WERI-Rb-1 (cell line): ENCODE measurements at regions not wholly inside any gene's neighbourhood (a gene's known extent, or its start where the extent isn't known, plus 50 kb on each side); places are given as distances from the start of the nearest gene placed in this dataset.

Experiments
- DNase-seq: peaks from one replicate; pipeline ENCODE4 v3.0.0-alpha.2; 2020
- H3K27ac ChIP-seq: fragments of 250-450 bp; sonication (Bioruptor Pico); 2 replicates; pipeline ENCODE4 v1.5.1; 2020; ENCODE audit warnings: mild to moderate bottlenecking, moderate library complexity
- H3K27me3 ChIP-seq: fragments of 250-450 bp; sonication (Bioruptor Pico); 2 replicates; pipeline ENCODE4 v1.5.1; 2021; ENCODE audit warnings: mild to moderate bottlenecking, low read depth, moderate library complexity; ENCODE audit not compliant: insufficient read depth, severe bottlenecking
- H3K36me3 ChIP-seq: fragments of 250-450 bp; sonication (Bioruptor Pico); 2 replicates; pipeline ENCODE4 v1.5.1; 2020; ENCODE audit warnings: mild to moderate bottlenecking, moderate library complexity
- H3K4me3 ChIP-seq: 2 replicates; pipeline ENCODE4 v1.5.1; 2011; ENCODE audit warnings: low read depth, mild to moderate bottlenecking, control low read depth, low read length
- H3K9me3 ChIP-seq: fragments of 250-450 bp; sonication (Bioruptor Pico); 2 replicates; pipeline ENCODE4 v1.5.1; 2021; ENCODE audit warnings: mild to moderate bottlenecking, moderate library complexity; ENCODE audit not compliant: severe bottlenecking
- TF ChIP-seq, protein P1 (sequence below): IDR thresholded peaks from 2 replicates; pipeline ENCODE4 v1.5.1; 2011; ENCODE audit warnings: low read depth, mild to moderate bottlenecking, control low read depth, inconsistent platforms, low read length

DNA sequence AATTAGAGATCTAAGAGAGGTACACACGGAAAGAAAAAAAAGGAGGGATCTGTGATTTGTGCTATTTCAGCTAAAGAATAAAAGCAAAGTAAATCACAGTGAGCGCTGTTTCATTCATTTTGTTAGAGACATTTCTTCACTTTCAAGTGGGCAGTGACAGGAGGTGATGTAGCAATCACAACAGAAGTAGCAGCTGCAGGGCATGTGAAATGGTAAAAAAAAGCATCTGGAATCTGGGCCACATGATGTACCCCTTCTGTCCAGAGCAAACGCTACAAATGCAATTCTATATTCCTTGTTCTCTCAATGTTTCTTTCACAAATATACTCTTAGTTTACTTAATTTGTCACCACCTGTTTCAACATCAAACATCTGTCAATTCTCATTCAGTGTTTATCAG lies 786.5 kb downstream of the LRRIQ3 start:
- H3K4me3 ChIP-seq, result no peak overlapping the region
- no peak overlapping the region for H3K27ac ChIP-seq
- H3K9me3 ChIP-seq, result no peaks in the 10 kb centered on the region
- H3K36me3 ChIP-seq, result no peaks in the 10 kb centered on the region
- H3K27me3 ChIP-seq, result no peaks in the 10 kb centered on the region
- TF ChIP-seq, protein P1, sequence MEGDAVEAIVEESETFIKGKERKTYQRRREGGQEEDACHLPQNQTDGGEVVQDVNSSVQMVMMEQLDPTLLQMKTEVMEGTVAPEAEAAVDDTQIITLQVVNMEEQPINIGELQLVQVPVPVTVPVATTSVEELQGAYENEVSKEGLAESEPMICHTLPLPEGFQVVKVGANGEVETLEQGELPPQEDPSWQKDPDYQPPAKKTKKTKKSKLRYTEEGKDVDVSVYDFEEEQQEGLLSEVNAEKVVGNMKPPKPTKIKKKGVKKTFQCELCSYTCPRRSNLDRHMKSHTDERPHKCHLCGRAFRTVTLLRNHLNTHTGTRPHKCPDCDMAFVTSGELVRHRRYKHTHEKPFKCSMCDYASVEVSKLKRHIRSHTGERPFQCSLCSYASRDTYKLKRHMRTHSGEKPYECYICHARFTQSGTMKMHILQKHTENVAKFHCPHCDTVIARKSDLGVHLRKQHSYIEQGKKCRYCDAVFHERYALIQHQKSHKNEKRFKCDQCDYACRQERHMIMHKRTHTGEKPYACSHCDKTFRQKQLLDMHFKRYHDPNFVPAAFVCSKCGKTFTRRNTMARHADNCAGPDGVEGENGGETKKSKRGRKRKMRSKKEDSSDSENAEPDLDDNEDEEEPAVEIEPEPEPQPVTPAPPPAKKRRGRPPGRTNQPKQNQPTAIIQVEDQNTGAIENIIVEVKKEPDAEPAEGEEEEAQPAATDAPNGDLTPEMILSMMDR, result no peak
- DNase-seq, result no peak

DNA sequence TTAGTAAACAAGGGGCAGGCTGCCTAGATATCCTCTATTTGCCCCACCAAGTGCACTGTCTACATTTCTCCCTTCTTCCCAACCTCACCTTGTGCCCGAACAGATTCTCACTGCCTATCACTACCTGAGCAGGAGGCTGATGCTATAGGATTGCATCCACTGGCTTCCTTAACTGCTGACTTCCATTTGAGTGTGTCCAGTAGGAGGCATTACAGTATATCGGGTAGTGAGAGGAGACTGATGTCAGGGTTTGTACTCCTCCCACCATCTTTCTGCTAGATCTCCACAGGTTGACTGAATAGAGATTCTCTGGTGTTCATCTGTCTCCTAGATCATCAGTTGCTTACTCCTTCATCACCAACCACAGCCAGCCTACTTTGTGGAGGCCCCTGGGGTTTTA lies 796.3 kb downstream of the LRRIQ3 start:
- Histone ChIP-seq H3K36me3 (no peaks in the 10 kb centered on the region), H3K27ac (no peak overlapping the region), H3K27me3 (no peaks in the 10 kb centered on the region), H3K9me3 (no peaks in the 10 kb centered on the region), H3K4me3 (no peak overlapping the region)
- TF ChIP-seq, protein P1, result no peak
- no peak for DNase-seq

DNA sequence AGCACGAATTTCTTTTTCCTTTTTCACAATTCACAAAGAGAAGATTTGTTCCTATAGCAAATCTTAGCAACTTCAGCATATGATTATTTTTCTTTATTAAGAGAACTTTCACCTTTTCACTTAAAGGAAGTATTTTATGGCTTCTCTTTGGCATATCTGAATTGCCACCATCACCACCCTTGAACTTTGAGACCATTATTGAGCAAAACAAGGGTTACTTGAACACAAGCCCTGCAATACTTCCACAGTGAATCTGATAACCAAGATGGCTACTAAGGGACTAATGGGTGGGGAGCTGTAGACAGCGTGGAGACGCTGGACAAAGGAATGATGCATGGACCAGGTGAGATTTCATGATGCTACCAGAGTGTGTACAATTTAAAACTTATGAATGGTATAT lies 815.0 kb downstream of the LRRIQ3 start:
- Histone ChIP-seq H3K36me3 (no peaks in the 10 kb centered on the region), H3K4me3 (no peak overlapping the region), H3K27me3 (no peaks in the 10 kb centered on the region), H3K27ac (no peak overlapping the region), H3K9me3 (no peaks in the 10 kb centered on the region)
- DNase-seq, result no peak
- TF ChIP-seq, protein P1, result no peak

DNA sequence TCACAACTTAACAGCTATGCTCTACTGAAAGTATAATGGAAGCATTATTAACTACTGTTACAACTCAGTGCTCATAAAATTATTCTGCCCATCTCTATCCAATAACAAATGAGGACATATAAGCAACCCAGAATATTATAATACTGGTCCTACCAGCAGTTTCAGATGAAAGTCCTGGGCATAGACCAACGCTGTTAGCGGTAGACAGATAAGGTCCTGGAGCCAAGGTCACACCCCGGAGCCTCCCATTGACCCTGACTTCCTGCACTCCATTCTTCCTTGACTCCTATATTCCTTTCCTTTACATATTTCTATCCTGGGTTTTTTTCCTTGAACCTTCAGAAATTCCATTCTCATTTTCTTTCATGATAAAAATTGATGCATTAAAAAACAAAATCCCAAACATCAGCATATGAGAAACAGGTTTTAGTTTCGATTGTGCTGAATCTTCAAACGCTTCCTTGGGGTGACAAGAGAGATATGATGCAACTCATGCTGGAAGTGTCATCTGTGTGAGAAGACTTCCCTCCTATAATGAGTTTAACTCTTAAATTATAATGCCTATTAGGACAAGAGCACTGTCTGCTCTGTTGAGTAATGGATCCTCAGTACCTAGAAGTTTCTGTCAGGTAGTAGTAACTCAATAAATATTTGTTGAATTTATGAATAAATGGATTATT lies 831.1 kb downstream of the LRRIQ3 start:
- Histone ChIP-seq H3K36me3 (no peaks in the 10 kb centered on the region), H3K9me3 (no peaks in the 10 kb centered on the region), H3K27ac (no peak overlapping the region), H3K4me3 (no peak overlapping the region), H3K27me3 (no peaks in the 10 kb centered on the region)
- DNase-seq, result no peak
- TF ChIP-seq, protein P1, result no peak

DNA sequence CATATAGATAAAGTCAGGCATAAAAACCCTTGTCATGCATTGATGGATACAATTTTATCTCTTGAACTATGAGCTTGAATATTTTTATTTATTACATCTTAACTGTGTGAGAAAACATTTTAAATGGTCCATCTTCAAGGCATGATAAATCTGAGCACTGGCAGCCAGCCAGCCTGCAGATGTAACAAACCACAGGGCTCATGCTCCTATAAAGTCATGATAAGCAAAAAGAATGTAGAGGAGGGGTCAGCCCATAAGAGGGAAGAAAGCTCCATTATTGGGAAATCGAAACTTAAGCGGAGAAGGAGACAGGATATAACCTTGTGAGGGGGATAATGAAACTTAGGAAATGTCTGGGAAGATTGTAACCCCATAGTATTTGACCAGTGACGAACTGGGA lies 839.0 kb downstream of the LRRIQ3 start:
- H3K27ac ChIP-seq, result no peak overlapping the region
- TF ChIP-seq, protein P1, result no peak
- no peak for DNase-seq

DNA sequence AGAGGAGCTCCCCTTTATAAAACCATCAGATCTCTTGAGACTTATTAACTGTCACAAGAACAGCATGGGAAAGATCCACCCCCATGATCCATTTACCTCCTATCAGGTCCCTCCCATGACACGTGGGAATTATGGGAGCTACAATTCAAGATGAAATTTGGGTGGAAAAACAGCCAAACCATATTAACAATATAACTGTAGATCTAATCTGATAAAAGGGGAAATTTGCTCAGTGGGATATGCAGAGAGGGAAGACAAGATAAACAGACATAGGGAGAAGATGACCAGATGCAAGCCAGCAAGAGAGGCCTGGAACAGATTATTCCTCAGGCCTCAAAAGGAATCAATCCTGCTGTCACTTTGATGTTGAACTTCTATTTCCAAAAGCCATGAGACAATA lies 841.5 kb downstream of the LRRIQ3 start:
- TF ChIP-seq, protein P1, result no peak
- Histone ChIP-seq H3K4me3 (no peak overlapping the region), H3K27me3 (no peaks in the 10 kb centered on the region), H3K27ac (no peak overlapping the region), H3K36me3 (no peaks in the 10 kb centered on the region), H3K9me3 (no peaks in the 10 kb centered on the region)
- no peak for DNase-seq

More for the DNA sequence above, 839.0 kb downstream of the LRRIQ3 start:
- Histone ChIP-seq H3K4me3 (no peak overlapping the region), H3K27me3 (no peaks in the 10 kb centered on the region), H3K36me3 (no peaks in the 10 kb centered on the region), H3K9me3 (no peaks in the 10 kb centered on the region)
